ENCODE measurements at regions not wholly inside any gene's neighbourhood (a gene's known extent, or its start where the extent isn't known, plus 50 kb on each side); places are given as distances from the start of the nearest gene placed in this dataset.
A peak's percentile ranks its signal among the peaks of the same experiment; 100 is the strongest.

DNA sequence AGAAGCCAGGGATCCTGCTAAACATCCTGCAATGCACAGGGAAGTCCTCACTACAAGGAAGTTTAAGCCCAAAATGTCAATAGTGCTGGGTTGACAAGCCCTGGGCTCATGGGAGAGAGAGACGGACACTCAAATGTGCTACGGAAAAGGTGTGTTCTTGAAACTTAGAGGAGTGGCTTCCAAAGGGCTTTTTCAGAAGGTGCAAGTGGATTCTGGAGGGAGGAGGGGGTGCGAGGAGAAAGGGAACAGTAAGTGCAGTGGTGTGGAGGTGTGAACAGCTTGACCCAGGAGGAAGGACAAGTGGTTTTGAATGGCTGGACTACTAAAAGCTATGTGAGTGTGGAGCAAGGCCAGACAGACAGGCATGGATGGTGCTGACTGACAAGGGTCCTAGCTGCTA, 50.4 kb upstream of the CECR2 start:
- DNase-seq: peak in 1 of 4 donors; percentile 38
- TF ChIP-seq, protein P1, sequence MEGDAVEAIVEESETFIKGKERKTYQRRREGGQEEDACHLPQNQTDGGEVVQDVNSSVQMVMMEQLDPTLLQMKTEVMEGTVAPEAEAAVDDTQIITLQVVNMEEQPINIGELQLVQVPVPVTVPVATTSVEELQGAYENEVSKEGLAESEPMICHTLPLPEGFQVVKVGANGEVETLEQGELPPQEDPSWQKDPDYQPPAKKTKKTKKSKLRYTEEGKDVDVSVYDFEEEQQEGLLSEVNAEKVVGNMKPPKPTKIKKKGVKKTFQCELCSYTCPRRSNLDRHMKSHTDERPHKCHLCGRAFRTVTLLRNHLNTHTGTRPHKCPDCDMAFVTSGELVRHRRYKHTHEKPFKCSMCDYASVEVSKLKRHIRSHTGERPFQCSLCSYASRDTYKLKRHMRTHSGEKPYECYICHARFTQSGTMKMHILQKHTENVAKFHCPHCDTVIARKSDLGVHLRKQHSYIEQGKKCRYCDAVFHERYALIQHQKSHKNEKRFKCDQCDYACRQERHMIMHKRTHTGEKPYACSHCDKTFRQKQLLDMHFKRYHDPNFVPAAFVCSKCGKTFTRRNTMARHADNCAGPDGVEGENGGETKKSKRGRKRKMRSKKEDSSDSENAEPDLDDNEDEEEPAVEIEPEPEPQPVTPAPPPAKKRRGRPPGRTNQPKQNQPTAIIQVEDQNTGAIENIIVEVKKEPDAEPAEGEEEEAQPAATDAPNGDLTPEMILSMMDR (IDR thresholded peaks at IDR 0.05): no peak
- H3K4me3 ChIP-seq: no peak overlapping the region
- H3K27me3 ChIP-seq: no peaks in the 10 kb centered on the region
- intact Hi-C loops (cut with DNase I): no loop called here
- no peak overlapping the region for H3K27ac ChIP-seq
- no peaks in the 10 kb centered on the region for H3K9me3 ChIP-seq
- ATAC-seq: peak; percentile 91
- H3K36me3 ChIP-seq: no peaks in the 10 kb centered on the region
- no peaks in the 10 kb centered on the region for H3K4me1 ChIP-seq

DNA sequence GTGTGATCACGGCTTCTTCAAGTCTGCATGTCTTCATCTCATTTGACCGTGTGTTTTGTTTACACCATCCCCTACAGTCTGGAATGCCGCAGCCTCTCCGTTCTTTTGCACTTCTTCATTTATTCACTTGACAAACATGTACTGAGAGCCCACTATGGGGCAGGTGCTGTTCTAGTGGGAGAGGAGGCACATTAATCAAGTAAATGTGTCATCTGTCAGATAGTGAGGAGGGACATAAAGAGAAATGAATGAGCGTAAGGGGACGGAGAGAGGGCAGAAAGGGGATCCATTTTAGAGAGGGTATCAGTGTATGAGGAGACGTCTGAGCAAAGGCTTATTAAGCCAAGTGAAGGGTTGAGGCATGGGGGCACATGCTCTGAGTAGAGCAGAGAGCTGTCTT, 54.0 kb upstream of the CECR2 start:
- no peak overlapping the region for H3K4me3 ChIP-seq
- H3K36me3 ChIP-seq: no peaks in the 10 kb centered on the region
- intact Hi-C loops (cut with DNase I): no loop called here
- TF ChIP-seq, protein P1 (IDR thresholded peaks at IDR 0.05): no peak
- no peak for ATAC-seq
- no peak for DNase-seq
- H3K9me3 ChIP-seq: no peaks in the 10 kb centered on the region
- no peak overlapping the region for H3K27ac ChIP-seq
- H3K4me1 ChIP-seq: no peaks in the 10 kb centered on the region
- no peaks in the 10 kb centered on the region for H3K27me3 ChIP-seq

DNA sequence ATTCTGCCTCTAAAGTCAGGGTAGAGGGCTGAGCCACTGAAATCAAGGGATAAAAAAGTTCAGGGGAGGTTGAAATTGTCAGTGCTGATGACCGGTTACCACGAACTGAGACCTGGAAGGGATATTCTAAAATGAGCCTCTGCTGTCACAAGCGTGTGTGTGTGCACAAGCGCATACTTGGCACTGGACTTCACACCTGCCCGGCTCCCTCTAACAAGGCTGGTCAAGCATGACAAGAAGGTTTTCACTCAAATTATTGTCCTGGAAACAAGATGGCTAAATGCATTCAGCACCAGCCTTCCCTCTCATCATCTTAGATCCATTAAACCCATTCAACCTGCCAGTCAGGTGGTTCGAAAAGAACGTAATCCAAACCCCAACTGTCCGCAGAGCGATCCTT, 54.8 kb upstream of the CECR2 start:
- H3K4me3 ChIP-seq: no peak overlapping the region
- H3K9me3 ChIP-seq: no peaks in the 10 kb centered on the region
- H3K4me1 ChIP-seq: no peaks in the 10 kb centered on the region
- intact Hi-C loops (cut with DNase I): no loop called here
- no peak overlapping the region for H3K27ac ChIP-seq
- no peaks in the 10 kb centered on the region for H3K36me3 ChIP-seq
- TF ChIP-seq, protein P1 (IDR thresholded peaks at IDR 0.05): no peak
- H3K27me3 ChIP-seq: no peaks in the 10 kb centered on the region
- DNase-seq (no peak), ATAC-seq (no peak)

DNA sequence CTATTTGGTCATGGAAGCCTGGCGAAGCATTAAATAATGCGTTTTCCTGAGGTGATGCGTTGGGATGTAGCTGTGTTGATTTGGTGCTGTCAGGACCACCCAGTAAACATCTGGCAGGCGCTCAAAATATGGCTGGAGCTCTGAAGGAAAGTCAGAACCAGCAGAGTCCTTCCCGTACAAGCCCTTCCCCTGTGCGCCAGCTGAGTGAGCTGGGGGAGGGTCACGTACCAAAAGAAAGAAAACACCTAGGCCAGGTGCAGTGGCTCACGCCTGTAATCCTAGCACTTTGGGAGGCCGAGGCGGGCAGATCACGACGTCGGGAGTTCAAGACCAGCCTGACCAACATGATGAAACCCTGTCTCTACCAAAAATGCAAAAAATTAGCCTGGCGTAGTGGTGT, 55.6 kb upstream of the CECR2 start:
- Histone ChIP-seq H3K27me3 (no peaks in the 10 kb centered on the region), H3K36me3 (no peaks in the 10 kb centered on the region), H3K27ac (no peak overlapping the region), H3K9me3 (no peaks in the 10 kb centered on the region), H3K4me1 (no peaks in the 10 kb centered on the region), H3K4me3 (no peak overlapping the region)
- no peak for ATAC-seq
- TF ChIP-seq, protein P1 (IDR thresholded peaks at IDR 0.05): no peak
- no peak for DNase-seq
- intact Hi-C loops (cut with DNase I): no loop called here

DNA sequence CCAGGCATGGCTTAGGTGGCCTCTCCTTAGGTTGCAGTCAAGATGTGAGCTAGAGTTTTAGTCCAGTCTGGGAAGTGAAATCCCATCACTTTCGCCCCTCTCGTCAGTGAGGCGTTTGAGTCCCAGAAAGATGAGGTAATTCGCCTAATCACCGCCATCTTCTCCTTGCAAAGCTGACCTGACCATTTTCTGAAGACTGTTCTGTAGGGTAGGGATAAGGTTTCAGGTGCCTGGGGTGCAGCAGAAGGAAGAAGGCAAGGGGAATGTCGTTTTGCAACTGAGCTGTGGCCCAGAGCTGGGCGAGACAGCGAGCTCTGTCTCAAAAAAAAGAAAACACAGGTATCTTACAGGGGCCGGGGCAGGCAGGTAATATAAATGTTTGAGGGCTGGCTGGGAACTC, 61.7 kb upstream of the CECR2 start:
- Histone ChIP-seq H3K27me3 (no peaks in the 10 kb centered on the region), H3K27ac (no peak overlapping the region), H3K36me3 (no peaks in the 10 kb centered on the region), H3K4me3 (no peak overlapping the region), H3K4me1 (no peaks in the 10 kb centered on the region), H3K9me3 (no peaks in the 10 kb centered on the region)
- TF ChIP-seq, protein P1 (IDR thresholded peaks at IDR 0.05): no peak
- intact Hi-C loops (cut with DNase I): no loop called here
- DNase-seq (no peak), ATAC-seq (no peak)
